Stromal cell of bone marrow (primary cell): ENCODE measurements at regions not wholly inside any gene's neighbourhood (a gene's known extent, or its start where the extent isn't known, plus 50 kb on each side); places are given as distances from the start of the nearest gene placed in this dataset.
"Not testable (repeated sequence)": the region's sequence is repeated elsewhere in the genome, so short reads cannot be mapped to it uniquely, and the experiment has no call there.

ENCODE experiments used
- DNase-seq: peaks from one replicate; pipeline ENCODE4 v3.0.0-alpha.2; 2012; ENCODE audit warnings: low read depth

DNA sequence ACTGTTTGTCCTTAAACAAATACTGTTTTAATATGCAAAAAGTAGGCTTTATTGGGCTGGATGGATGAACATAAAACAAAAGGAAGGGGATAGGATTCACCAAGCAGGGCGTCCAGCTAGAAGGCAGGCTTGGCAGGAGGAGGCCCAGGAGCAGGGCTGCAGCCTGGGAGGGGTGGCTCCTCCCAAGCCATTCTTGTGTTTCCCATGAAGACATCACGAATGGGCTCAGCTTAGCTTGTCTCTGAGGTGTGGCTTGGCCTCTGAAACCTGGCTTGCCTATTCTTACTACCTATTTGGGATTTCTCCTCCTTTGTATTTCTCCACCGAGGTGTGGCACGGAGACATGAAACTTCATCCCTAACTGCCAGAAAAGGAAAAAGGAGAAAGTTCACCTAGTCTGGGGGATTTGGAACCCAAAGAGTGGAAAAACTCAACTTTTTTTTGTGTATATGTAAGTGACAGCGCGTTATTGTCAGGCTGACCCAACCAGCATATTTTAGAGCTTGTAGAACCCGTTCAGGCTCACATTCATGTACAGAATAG, 481.9 kb upstream of the SPRED2 start:
- no peak for DNase-seq

DNA sequence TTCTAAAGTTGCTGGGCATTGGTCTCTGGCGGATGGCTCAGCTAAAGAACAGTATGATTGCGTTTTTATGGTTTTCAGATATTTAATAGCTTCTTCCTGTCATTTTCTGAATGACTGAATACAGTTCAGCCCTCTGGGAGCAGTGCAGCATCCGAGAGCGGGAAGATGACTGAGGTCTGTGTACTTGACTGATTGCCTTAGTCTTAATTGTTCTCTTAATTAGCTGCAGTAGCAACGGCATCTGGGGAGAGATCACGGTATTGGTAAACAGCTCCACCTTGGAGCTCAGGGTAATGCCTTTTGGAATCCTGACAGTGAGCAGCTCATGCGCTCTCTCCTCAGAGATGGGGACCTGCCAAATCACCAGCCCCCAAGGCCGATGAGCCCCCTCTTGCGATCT, 481.4 kb upstream of the SPRED2 start:
- DNase-seq = no peak

DNA sequence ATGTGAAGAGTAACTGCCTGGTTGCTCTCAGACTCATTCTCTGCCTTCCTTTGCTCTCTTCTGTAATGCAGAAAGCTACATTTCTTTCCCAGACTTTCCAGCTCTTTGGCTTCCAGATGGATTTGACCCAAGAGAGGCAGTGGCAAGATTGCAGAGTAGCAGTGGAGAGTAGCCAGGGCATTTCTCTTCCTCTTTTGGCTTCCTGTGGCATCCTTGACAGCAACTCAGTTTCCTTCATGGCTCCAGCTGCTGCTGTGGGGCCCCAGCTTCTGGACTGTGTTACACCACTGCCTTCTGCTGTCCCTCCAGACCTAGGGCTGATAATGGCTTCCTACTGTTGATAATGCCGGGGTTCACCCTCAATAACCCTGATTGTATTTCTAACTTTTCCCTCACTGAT, 469.4 kb upstream of the SPRED2 start:
- no peak for DNase-seq

DNA sequence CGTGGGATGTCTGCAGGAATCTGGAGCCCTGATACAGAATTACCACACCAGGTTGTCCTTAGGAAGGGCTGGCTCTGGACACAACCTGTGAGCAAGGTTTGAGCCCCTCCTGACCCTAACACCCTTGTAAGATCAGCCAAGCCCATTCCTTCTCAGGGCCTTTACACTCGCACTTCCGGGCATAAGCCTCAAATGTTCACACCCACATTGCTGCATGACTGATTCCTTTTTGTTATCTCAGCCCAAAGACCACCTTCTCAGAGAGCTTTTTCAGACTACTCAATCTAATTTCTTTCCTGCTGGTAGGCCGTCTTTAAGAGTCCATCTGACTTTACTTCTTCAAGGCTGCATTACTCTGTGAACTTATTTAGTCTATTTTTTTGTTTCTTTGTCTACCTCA, 464.0 kb upstream of the SPRED2 start:
- DNase-seq = no peak

DNA sequence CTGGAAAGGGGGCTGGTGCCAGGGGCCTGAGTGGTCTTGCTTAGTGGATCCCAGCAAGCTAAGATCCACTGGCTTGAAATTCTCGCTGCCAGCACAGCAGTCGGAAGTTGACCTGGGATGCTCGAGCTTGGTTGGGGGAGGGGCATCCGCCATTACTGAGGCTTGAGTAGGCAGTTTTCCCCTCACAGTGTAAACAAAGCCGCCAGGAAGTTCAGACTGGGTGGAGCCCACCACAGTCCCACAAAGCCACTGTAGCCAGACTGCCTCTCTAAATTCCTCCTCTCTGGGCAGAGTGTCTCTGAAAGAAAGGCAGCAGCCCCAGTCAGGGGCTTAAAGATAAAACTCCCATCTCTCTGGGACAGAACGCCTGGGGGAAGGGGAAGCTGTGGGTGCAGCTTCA, 457.7 kb upstream of the SPRED2 start:
- not testable (repeated sequence) for DNase-seq

DNA sequence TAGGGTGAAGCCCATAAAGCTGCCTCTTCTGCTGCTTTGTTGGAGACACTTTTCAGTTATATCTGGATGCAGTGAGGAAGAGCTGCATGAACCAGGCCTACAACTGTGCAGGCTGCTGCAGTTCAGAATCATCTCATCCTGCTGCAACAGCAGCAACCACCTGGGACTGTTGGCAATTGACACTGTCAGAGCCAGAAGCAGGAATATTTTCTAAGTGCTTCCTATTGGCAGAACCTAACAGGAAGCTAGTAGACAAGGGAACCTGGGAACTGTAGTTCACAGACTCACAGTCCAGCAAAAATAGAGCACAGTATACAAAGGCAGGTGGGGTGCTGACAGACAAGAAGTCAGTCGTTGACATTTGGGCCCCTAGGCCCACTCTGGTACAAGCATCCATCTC, 452.9 kb upstream of the SPRED2 start:
- no peak for DNase-seq

DNA sequence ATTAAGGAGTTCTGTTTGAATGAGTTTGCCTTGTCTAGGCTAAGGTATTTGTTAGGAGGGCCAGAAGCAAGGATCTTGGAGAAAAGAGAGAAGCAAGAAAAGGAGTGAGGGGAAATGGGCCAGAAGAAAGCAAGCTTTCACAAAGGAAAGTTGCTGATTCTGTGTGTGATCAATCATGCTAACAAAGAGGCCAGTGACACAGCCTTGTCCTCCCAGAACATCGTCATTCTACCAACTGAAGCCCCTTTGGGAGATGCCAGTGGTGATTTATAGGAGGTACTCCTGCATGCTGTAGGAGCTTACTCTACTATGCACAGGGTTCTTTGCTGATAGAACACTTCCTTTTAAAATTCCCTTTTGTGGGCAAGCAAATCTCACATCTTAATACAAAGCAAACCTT, 449.2 kb upstream of the SPRED2 start:
- no peak for DNase-seq

DNA sequence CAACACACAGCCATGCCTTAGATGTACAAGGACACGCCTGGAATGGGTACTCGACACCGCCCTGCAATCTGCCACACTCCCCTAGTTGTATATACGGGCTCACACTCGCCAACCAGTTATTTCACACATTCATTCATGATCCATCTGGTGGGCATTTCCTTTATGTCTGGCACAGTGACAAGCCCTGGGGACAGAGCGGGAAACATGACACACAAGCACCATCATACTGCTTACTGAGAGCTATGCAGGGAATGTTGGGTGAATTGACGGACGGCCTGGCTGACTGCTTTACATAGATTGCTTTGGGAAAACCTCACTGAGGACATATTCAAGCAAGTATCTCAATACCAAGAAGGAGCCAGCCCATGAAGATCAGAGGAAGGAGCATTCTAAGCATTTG, 448.0 kb upstream of the SPRED2 start:
- DNase-seq = no peak

DNA sequence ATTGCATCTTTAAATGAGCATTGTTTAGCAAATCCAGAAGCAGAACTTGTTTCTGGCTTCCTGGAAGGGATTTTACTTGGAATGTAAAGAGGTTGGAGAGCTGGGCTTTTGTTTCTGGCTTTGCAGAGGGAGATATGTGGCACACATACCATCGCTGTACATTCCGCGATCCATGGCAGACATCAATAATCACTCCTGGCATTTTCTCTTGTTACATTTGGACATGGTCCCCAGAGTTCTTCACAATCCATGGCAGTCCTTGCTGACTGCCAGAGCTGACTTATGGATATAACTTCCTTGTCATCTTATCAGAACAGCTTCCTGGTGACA, 445.6 kb upstream of the SPRED2 start:
- no peak for DNase-seq

DNA sequence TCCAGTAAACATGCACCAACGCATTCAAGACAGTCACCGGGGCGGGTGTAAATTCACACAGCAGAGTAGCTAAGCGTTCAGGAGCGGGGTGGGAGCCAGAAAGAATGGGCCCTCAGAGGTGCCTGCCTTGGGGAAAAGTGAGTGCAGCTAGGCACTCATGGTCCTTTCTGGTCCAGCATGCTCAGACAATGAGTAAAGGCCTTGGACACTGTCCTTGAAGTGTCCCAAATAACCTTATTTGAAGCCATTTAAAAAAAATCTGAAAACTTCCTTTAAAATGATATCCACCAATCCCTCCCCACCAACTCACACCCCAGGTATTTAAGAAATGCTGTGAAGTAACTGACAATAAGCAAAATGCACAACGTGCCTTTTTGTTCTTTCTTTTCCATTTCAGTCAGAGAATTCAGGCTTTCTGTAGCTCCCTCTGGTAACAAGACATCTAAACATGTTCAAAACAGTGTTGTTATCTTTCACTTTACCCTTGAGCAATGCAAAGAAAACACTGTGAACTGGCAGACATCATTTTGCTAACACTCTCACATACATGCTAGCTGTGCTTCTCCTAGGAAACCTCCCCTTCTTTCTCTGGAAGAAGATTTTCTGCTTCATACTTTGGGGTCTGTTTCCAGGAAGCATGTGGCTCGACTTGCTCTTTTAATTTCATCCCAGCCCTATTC, 445.1 kb upstream of the SPRED2 start:
- DNase-seq = no peak

DNA sequence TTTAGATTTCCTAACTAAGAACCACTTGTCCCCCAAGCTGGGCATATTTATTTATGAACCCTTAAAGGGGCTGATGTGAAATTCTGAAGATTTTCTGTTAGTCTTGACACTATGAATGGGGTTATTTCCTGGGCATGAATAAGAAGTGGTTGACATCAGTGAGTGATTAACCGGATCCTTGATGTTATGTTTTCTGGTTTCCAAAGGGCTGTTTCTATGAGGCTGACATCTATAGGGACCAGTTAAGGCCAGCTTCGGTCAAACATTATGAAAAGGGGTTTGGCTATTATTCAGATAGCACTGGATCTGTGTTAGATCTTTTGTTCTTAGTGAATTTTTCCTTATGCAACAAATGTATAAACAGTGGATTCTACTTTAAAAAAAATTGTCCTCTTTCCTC, 443.7 kb upstream of the SPRED2 start:
- DNase-seq = no peak

DNA sequence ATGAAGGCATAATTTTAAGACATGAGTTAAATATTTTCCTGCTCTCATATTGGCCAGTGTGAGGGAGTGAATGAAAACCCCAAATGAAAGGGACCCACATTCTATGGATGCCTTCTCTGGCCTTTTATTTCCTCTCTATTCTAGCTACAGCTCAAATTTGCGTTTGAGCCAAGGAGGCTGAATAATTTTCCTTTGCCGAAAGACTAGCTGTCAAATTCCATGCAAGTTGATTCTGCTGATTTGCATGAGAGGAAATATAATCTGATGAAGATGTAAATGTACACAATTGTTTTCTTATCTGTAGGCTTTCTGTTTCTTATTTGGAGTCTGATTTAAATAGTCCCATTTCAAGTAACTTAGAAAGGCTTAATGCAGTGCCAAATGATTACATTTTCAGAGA, 438.4 kb upstream of the SPRED2 start:
- no peak for DNase-seq

DNA sequence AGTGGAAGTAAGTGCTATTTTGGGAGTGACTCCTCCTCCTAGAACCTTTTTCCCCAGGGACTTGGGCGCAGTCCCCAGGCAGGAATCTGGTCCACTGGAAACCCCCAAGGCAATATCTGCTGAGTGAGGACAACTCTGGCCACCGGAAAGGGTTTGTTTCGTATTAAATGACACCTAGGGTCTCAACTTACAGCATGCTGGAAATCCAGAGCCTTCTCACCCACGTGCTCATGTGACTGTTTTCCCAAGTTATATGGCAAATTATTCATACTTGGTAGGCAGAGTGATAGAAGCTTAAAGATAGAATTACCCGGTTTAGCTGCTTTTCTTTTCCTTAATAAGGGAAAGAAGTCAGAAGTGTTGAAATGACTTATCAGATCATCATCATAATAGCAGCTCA, 436.9 kb upstream of the SPRED2 start:
- DNase-seq = no peak

DNA sequence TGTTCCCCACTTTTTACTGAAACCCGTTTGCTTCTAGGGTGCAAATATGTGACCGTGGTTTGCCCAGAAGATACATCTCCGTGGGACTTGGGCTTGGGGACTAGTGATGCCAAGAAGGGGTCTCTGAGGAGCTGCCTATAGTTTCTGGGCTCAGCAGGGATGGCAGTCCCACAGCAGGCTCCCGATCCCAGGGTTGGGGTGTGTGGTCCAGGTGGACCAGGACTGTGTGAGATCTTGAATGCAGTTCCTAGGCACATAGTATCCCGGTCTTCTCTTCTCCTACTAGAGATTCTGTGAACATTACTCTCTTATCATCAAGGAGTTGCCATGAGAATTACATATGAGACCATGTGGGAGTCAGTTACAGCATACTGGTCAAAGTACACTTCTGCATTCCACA, 435.8 kb upstream of the SPRED2 start:
- no peak for DNase-seq

DNA sequence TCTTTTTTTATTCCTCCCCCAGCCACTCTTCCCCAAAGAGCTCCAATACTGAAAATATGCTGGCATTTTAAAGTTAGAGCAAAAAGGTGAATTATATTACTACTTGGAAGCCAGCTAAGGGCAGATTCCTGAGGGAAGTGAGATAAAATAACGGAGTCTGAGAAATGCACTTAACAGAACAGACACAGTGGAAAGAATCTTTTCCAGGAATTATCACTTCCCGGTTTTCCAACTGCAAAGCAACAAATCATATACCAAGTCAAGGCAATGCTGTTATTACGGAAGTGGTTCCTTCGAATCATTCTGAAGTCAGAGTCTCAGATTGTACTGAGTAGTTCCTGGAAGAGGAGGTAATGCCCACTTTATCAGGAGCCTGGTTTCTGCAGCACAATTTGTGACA, 435.0 kb upstream of the SPRED2 start:
- no peak for DNase-seq

DNA sequence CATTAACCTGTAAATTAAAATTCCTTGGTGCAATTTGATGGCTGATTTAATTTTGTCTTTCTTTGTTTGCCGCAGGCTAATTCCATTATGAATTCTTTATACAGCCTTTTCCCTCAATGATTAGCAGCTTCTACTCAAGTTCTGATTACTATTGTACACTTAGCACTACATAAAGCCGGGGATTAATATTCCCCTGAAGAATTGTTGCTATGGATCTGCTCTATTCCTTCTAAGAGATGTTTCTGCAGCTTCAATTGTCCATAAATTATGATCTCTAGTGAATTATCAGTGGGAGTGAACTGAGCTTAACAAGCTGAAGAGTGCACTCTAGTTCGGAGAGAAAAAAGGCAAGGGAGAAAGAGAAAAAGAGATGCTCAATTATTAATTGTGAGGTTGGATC, 433.7 kb upstream of the SPRED2 start:
- no peak for DNase-seq

DNA sequence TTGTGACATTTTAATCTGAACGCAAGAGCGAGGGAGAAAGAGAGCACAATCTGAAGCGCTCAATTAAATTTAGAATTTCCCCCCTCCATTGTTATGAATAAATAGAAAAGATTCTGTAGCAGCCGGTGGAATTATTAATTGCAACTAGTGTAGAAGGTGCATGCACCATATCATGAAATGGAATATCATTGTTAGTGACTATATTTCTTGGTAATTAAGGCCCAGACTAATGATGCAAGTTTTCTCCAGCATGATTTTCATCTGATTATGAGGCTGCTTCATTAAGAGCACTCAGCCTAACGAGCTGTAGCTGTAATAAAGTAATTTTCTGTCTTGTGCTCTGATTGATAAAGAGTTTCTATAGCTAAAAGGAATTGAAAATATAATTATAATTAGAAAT, 432.2 kb upstream of the SPRED2 start:
- no peak for DNase-seq

DNA sequence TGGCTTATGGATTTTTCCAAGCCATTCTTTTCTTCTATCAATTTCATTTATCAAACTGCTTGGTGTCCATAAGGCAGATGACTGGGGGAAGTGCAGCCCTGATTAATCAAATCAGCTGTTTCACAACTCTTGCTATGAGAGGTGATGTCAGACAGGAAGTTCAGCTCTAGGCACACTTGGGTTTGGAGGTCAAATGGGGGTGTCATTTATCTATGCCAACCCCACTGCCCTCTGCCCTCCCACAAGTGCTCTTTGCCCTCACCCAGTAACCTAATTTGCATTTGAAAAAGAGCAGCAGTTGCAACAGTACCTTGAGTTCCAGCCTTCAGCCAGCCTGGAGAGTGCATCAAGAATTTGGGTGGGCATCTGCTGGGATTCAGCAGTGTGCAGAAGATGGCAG, 431.3 kb upstream of the SPRED2 start:
- no peak for DNase-seq

DNA sequence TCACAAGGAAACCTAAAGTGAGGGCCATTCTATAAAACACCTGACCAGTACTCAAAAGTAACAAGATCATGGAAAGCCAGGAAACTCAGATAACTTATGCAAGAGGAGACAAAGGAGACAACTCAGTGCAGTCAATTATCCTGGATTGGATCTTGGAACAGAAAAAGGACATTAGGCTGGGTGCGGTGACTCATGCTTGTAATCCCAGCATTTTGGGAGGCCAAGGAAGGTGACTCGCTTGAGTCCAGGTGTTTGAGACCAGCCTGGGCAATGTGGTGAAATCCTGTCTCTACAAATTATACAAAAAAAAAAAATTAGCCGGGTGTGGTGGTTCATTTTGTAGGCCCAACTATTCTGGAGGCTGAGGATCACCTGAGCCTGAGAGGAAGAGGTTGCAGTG, 424.5 kb upstream of the SPRED2 start:
- DNase-seq = no peak

DNA sequence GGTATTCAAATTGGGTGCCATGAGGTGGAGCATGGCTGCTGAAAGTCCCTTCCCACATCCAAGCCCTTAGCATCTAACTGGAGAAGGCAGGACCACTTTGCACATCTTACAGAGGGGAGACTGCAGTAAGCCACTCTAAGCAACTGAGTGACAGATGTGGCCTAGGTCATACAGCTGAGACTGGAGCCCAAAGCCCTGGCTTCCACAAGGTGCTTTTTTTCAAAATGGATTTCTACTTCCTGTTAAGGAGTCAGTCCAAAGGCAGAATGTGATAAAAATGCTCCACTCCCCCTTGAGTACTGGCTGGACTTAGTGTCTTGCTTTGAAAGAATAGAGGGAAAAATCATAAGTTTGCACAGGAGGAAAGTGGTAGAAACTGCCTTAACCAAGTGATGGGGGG, 424.0 kb upstream of the SPRED2 start:
- DNase-seq = no peak

DNA sequence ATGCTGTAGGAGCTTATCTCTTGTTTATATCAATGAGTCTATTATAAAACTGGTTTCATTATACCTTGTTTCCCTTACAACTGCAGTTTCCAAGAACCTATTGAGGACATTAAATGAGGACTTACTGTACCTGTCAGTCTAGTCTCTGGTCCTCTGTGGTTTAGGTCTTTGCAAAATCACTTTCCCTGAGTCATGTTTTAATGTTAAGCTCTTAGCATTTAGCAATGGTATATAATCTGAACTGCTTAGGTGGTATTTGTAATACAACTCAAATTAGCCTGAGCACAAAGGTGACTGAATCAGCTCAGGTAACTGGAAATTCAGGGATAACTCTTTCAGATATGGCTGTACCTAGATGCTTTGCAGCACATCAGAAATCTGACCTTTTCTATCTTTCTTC, 418.3 kb upstream of the SPRED2 start:
- no peak for DNase-seq

DNA sequence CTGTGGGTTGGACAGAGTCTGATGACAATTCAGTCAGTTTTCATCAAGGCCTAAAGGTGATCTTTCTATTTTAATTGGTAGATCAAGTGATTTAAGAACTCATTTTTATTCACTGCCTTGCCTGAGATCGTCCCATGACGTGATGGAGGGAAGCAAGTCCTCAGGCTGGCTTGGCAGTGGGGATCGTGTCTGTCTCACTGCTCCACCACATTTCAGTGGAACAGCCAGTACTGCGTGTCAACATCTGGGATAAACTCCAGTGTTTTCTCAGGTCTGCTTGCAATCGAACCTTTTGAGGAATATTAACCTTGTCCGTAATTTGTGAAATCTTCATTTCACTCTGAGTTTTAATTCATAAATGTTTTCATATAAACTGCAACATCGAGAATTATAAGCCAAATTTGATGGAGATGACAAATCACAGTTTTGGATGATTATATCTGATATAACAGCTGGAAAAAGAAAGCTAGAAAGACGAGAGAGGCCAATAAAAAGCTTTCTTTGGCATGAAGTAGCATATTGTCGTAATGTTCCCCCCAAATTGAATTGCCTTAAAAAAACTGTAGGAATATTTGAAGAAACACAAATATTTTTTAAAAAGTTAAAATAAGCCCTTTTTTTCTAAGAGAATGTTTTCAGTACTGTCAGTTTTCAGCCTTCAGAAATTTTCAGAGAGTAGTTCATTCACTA, 414.7 kb upstream of the SPRED2 start:
- DNase-seq = no peak

DNA sequence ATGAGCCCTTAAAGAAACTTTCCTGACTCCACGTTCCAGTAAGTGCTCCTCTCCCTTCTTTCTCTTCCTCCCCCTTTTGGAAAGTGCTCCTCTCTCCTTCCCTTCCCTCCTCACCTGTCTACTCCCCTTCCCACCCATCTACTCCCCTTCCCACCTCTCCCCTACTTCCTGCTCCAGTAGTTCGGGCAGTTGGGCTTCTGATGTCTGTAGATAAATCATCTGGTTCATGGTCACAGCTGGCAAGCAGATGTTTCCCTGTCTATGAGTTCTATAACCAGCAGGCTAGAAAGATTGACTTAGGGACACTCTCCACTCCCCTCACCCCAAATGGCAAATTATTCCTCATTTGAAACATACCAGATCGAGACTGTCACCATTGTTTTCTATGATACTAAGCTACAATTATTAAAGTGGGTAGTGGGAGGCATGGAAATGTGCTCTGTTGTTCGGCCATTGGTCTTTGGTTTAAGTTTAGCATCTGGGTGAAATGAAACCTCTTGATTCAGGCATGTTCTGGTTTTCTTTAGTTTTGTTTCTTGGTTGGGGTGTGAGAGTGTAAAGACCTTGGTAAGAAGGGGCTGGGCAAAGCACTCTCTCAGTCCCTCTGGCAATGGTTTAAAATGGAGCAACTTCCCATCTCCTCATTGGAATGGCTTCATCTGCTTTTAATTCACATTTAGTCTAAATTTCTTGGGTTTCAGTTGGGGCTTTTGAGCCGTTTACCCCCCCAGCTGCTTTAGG, 413.2 kb upstream of the SPRED2 start:
- no peak for DNase-seq
